G401 (cell line): ENCODE measurements at regions not wholly inside any gene's neighbourhood (a gene's known extent, or its start where the extent isn't known, plus 50 kb on each side); places are given as distances from the start of the nearest gene placed in this dataset.

ENCODE experiments used
- DNase-seq: peaks from one replicate; pipeline ENCODE4 v3.0.0-alpha.2; 2015; ENCODE audit warnings: low spot score
- in situ Hi-C: cut with HindIII; loops from 2 replicates; pipeline ENCODE4 v1.10.0; 2016; ENCODE audit warnings: low sequenced_read_pairs, mixed read lengths

GRCh38 chr3:82960379-82960778 is 1198.9 kb upstream of the GBE1 start:
- in situ Hi-C loops = no loop called here
- no peak for DNase-seq

- DNase-seq = no peak
- in situ Hi-C loops = no loop called here
Measured at GRCh38 chr3:82957696-82958095, 1196.3 kb upstream of the GBE1 start.

DNA sequence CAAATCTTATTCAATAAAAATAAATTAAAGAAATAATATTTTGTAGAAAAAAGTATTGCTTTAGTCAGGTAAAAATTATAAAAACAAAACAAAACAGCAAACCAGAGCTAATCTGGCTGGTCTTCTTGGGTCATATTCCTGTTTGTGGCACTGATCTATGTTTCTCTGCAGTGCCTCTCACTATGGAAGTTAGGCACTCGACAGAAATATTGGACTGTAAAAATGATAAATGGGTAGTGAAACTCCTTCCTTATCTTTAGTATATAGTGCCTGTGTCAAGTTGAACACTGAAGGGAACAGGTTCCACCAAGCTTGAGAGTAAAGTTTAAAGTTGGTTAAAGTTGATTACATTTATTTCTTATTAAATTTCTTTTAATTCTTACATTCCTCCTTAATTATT is 1195.6 kb upstream of the GBE1 start:
- no peak for DNase-seq

DNA sequence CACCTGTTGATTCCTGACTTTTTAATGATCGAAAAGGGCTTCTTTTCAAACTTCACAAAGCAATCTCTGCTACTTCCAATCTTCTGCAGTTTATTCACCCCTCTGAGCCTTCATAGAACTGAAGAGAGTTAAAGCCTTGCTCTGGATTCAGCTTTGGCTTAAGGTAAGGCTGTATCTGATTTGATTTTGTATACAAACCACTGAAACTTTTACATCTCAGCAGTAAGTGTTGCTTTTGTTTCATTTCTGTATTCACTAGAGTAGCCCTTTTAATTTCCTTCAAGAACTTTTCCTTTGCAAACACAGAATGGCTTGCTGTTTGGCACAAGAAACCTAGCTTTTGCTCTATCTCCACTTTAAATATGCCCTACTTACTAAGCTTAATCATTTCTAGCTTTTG is 1193.0 kb upstream of the GBE1 start:
- in situ Hi-C loops = no loop called here

More for the DNA sequence above, 1195.6 kb upstream of the GBE1 start:
- in situ Hi-C loops = no loop called here

DNA sequence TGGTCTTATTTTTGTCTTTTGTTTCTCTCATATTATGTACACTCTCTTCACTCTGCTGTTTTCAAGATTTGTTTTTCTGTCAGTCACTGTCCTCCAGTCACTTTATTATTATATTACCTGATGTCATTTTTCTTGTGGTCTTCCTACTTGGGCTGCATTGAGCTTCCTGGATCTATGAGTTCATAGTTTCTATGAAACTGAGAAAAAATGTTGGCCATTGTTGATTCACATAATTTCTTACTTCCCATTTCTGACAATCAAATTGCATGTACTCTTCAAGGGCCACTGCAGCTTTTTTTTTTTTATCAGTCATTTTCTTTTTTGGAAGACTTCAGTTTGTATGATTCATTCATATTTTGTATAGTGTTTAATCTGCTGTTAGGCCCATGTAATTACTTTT is 1180.6 kb upstream of the GBE1 start:
- in situ Hi-C loops = no loop called here
- no peak for DNase-seq

More for the DNA sequence above, 1193.0 kb upstream of the GBE1 start:
- no peak for DNase-seq

DNA sequence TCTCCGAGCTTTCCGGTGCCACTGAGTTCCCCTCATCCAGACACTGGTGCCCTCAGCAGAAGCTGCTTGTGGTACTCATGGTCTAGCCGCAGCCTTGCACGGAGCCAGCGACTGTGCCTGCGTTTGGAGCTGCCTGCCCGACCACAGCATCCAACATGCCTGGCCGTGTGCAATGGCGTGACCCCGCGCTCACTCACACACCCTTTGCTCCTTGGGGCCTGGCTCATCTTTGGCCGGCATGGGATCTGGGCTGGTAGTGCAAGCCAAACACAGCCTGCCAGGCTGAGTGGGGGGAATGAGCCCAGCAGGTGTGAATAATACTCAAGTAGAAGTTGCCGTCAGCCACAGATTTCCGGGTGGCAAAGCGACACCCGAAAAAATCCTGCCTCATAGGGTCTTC is 1178.7 kb upstream of the GBE1 start:
- in situ Hi-C loops = no loop called here

DNA sequence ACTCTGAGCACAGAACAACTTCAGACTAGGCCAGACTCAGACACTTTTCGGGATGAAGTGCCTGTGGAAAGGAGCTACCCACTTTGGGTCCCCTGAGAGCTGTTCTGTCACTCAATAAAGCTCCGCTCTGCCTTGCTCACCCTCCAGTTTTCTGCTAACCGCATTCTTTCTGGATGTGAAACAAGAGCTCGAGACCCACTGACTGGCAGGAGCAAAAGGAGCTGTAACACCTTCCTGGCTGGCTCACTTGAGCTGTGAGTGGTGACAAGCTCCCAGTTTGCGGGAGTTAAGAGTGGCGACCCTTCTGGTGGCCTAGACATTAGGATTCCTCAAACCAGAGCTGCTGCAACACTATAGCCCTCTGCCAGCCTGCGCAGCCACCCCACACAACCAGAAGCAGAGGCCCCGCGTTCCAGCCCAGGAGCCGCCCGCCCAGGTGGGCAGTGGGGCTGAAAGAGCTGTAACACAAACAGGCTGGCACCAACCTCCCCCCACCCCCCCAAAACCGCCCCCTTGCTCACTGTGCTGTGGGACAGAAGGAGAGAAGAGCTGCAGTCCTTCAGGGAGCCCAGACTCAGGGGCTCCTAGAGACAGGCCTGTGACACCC is 1178.1 kb upstream of the GBE1 start:
- no peak for DNase-seq
- in situ Hi-C loops = no loop called here

More for the DNA sequence above, 1178.7 kb upstream of the GBE1 start:
- no peak for DNase-seq

DNA sequence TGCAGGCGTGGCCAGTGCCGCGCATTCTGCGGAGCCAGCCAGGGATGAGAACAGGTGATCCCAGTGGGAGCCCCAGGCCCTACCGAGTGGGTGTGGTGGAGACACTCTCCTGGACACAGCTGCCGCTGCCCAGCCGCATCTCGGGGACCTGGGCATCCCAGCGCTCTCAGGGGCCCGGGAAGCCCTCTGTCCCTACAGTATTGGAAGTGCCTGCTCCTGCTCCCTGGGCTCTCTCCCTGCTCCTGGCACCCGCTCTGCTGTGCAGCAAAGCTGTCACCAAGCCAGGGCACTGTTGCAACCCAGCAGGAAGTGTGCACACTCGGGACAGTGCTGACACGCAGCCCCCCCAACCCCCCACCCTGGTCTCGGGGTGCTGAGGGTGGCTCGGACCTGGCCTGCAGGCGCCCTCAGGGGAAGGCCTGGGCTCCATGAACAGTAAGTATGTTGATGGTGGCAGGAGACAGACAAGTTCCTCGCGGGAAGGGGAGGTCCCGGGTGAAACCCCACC is 1177.4 kb upstream of the GBE1 start:
- DNase-seq = no peak
- in situ Hi-C loops = no loop called here

DNA sequence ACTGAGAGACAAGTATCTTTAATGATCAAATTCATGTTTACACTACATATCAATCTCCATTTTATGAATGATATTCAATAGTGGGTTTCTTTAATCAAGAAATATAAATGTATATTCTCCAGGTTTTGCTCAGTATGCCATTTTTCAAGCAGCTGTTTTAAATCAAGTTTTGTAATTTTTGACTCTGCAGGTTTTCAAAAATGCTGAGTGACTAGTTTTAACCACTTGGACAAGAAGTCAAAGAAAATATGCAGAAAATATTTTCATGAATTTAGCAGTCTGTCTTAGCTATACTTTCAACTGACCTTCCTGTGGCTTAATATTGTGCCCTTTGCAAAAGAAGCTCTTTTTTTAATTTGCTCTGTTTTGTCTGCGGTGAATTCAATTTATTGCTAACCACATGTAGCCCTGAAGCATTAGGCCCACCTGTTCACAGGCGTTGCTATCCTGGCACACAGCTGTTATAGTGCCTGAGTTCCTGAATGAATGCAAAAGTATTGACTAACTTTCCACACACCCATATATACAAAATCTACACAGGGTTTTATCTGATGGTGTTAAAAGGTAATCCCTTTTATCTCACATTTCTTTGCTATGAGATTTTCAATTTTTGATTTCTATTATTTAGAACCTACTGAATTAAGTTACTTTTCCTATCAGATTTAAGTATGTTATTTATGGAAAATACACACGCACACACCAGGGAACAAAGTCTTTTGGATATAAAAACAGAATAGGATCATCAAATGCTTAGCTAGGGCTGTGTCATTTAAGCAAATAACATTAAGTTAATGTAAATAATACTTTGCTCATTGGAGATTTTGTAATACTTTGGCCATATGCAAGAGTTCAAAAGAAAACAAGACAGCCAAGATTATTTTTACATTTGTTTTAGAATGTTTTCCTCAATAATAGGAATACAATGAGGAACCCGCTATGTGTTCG is 1166.1 kb upstream of the GBE1 start:
- in situ Hi-C loops = no loop called here
- no peak for DNase-seq

- no peak for DNase-seq
- in situ Hi-C loops = no loop called here
Measured at GRCh38 chr3:82891028-82891427, 1129.6 kb upstream of the GBE1 start.

DNA sequence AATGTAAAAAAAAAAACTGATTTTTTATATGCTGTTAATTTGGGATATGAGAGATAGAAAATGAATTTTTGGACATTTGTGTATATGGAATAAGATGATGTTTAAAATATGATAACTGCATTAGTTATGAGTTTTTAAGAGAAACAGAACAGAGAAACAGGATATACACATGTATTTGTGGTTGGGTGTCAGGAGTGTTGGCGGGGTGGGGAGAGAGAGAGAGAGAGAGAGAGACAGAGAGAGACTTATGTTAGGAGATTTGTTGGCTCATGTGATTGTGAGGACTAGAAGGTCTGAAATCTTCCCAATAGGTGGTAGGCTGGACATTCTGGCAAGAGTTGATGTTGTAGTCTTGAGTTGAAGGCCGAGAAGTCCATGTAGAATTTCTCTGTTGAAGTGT is 1121.6 kb upstream of the GBE1 start:
- no peak for DNase-seq
- in situ Hi-C loops = no loop called here

GRCh38 chr3:82875401-82875800 is 1114.0 kb upstream of the GBE1 start:
- no peak for DNase-seq
- in situ Hi-C loops = no loop called here

GRCh38 chr3:82839871-82840270 is 1078.4 kb upstream of the GBE1 start:
- DNase-seq = no peak
- in situ Hi-C loops = no loop called here

- in situ Hi-C loops = no loop called here
- no peak for DNase-seq
Measured at GRCh38 chr3:82834098-82834497, 1072.7 kb upstream of the GBE1 start.

- no peak for DNase-seq
- in situ Hi-C loops = no loop called here
Measured at GRCh38 chr3:82824491-82824890, 1063.0 kb upstream of the GBE1 start.

DNA sequence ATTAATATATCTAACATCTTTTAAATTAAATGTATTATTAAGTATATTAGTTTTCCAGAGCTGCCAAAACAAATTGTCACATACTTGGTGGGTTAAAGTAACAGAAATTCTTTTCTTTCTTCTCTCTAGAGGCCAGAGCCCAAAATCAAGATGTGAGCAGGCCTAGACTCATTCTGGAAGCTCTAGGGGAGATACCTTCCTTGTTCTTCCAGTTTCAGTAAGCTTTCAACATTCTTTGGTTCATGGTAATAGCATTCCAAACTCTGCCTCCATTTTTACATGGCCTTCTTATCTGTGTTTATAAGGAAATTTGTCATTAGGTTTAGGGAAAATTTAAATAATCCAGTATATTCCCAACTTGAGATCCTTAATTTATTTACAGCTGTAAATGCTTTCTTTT is 1054.6 kb upstream of the GBE1 start:
- DNase-seq = no peak
- in situ Hi-C loops = no loop called here

GRCh38 chr3:82815417-82816058 is 1054.1 kb upstream of the GBE1 start:
- no peak for DNase-seq
- in situ Hi-C loops = no loop called here

DNA sequence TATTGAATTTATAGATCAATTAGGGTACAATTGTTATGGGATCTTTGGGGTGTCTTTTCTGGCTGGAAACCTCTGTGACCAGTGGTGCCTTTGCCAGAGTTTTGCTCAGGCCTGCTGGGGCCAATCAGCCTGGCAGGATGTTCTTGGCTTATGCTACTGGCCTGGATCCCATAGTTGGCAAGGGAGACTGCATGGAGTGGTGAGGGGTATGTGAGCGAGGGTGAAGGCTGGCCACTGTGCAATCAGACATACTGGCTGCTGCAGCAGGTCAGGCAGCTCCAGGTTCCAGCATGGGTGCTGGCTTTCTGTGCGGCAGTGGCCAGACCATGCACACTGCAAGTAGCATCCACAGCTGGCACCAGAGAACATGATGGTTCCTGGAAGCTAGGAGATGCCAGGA is 1053.2 kb upstream of the GBE1 start:
- no peak for DNase-seq
- in situ Hi-C loops = no loop called here

DNA sequence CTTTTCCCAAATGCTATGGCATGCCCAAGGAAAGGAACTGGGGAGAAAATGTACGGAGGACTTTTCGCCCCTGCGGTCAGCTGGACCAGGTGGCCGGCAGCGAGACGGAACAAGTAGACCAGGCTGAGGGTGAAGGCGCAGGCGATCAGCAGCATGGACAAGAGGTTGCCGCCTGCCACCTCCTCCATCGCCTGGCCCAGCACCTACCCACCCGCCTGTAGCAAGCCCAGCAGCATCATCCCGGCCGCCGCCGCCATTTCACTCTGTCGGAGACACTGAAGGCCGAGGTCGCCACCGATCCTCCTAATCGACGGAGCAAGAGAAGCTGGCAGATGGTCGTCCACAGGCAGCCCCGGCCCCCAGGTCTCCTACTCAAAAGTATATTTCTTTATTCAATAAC is 1046.3 kb upstream of the GBE1 start:
- in situ Hi-C loops = no loop called here
- DNase-seq = no peak

DNA sequence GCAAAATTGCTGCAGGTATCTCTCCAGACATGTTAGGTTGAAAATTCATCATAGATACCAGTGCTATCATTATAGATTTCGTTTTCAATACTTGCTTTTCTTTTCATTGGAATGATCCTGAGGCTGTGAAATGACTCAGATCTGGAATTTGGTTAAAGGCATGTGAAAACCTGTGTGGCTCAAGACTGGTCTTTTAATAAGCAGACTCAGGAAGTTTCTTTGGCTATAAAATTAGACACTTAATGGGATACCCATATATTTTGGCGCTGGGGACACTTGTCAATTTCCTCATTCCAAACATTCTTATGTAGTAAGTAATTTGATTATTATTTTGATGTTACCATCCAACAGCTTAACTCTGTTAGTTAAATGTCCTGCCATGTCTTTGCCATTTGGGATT is 1041.1 kb upstream of the GBE1 start:
- DNase-seq = no peak
- in situ Hi-C loops = no loop called here
